ENCODE measurements at regions not wholly inside any gene's neighbourhood (a gene's known extent, or its start where the extent isn't known, plus 50 kb on each side); places are given as distances from the start of the nearest gene placed in this dataset.

DNA sequence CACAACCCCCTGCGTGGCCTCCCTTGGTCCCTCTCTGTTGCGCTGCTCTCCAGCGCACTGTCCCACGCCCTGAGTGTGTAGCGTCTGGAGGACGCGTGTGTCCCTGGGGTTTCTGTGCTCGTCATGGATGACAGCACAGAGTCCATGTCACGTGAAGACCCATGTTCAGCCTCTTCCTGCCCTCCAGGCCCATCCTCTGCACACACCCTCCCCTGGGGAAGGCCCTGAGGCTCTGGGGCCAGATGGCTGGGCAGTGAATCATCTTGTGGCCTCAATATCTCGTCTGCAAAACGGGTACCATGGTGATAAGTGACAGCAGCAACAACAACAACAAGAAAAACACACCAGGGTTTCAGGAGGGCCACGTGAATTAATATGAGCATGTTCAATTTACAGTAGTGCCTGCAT is 71.5 kb upstream of the ARHGEF7 start:
- TF ChIP-seq, protein P1, sequence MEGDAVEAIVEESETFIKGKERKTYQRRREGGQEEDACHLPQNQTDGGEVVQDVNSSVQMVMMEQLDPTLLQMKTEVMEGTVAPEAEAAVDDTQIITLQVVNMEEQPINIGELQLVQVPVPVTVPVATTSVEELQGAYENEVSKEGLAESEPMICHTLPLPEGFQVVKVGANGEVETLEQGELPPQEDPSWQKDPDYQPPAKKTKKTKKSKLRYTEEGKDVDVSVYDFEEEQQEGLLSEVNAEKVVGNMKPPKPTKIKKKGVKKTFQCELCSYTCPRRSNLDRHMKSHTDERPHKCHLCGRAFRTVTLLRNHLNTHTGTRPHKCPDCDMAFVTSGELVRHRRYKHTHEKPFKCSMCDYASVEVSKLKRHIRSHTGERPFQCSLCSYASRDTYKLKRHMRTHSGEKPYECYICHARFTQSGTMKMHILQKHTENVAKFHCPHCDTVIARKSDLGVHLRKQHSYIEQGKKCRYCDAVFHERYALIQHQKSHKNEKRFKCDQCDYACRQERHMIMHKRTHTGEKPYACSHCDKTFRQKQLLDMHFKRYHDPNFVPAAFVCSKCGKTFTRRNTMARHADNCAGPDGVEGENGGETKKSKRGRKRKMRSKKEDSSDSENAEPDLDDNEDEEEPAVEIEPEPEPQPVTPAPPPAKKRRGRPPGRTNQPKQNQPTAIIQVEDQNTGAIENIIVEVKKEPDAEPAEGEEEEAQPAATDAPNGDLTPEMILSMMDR (IDR thresholded peaks at IDR 0.05; ENCODE audit: extremely low read depth in 1 of 2, insufficient read depth in 1 of 2, low read depth in 1 of 2, low read length in 2 of 2) = no peak
- TF ChIP-seq, protein P2, sequence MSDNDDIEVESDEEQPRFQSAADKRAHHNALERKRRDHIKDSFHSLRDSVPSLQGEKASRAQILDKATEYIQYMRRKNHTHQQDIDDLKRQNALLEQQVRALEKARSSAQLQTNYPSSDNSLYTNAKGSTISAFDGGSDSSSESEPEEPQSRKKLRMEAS (IDR thresholded peaks at IDR 0.05; ENCODE audit: insufficient read depth, insufficient read length) = no peak
- TF ChIP-seq POLR2A (IDR thresholded peaks at IDR 0.05; ENCODE audit: low read depth, low read length) = no peak

Data from endothelial cell of umbilical vein (primary cell).